ENCODE measurements at regions not wholly inside any gene's neighbourhood (a gene's known extent, or its start where the extent isn't known, plus 50 kb on each side); places are given as distances from the start of the nearest gene placed in this dataset.

- TF ChIP-seq CTCF (IDR thresholded peaks at IDR 0.05), result no peak
- no peak for TF ChIP-seq POLR2A (IDR thresholded peaks at IDR 0.05)
- no peaks in the 10 kb centered on the region for H3K9me3 ChIP-seq
- H3K4me3 ChIP-seq (replicated peaks in 1 of 3), result no peak overlapping the region
- no peak for DNase-seq
- H3K4me1 ChIP-seq, result no peaks in the 10 kb centered on the region
- H3K27me3 ChIP-seq, result no peaks in the 10 kb centered on the region
- 66 to 78% methylated on average over 6 of the region's 8 CpGs for WGBS, 2 donors
- no peak overlapping the region for H3K27ac ChIP-seq
- H3K36me3 ChIP-seq, result no peaks in the 10 kb centered on the region
- intact Hi-C loops (cut with DNase I), result no loop called here
Observed at GRCh38 chrX:155774387-155774786, 106.8 kb upstream of the VAMP7 start.

GRCh38 chrX:155767876-155768769, 113.0 kb upstream of the VAMP7 start:
- WGBS, 2 donors, result 37 to 67% methylated on average over 21 to 24 of the region's 24 CpGs
- H3K27ac ChIP-seq, result no peak overlapping the region
- no peak overlapping the region for H3K4me3 ChIP-seq (replicated peaks in 1 of 3)

GRCh38 chrX:155767051-155767875, 113.9 kb upstream of the VAMP7 start:
- Histone ChIP-seq H3K4me3 (replicated peaks in 1 of 3) (peak overlapping the region in 1 of 3 donors; percentile 28), H3K9me3 (no peaks in the 10 kb centered on the region), H3K36me3 (no peaks in the 10 kb centered on the region), H3K4me1 (no peaks in the 10 kb centered on the region), H3K27ac (peak overlapping the region in 2 of 3 donors; percentile 17 to 39), H3K27me3 (no peaks in the 10 kb centered on the region)
- intact Hi-C loops (cut with DNase I), result no loop called here
- WGBS, 2 donors, result 29 to 43% methylated on average over 19 of the region's 19 CpGs
- TF ChIP-seq CTCF (IDR thresholded peaks at IDR 0.05), result no peak
- TF ChIP-seq POLR2A (IDR thresholded peaks at IDR 0.05), result peak in 1 of 2 donors; percentile 38
- DNase-seq, result peak; percentile 51 to 62

More at GRCh38 chrX:155767876-155768769, 113.0 kb upstream of the VAMP7 start:
- intact Hi-C loops (cut with DNase I), result no loop called here
- H3K9me3 ChIP-seq, result no peaks in the 10 kb centered on the region
- H3K4me1 ChIP-seq, result no peaks in the 10 kb centered on the region
- no peak for TF ChIP-seq CTCF (IDR thresholded peaks at IDR 0.05)
- TF ChIP-seq POLR2A (IDR thresholded peaks at IDR 0.05), result no peak
- DNase-seq, result no peak
- H3K36me3 ChIP-seq, result no peaks in the 10 kb centered on the region
- H3K27me3 ChIP-seq, result no peaks in the 10 kb centered on the region

- Histone ChIP-seq H3K27ac (no peak overlapping the region), H3K4me3 (replicated peaks in 1 of 3) (no peak overlapping the region), H3K9me3 (no peaks in the 10 kb centered on the region), H3K27me3 (no peaks in the 10 kb centered on the region), H3K4me1 (no peaks in the 10 kb centered on the region), H3K36me3 (no peaks in the 10 kb centered on the region)
- intact Hi-C loops (cut with DNase I), result no loop called here
- no peak for DNase-seq
- WGBS, 2 donors, result 53% methylated on average over 1 of the region's 1 CpG
- TF ChIP-seq CTCF (IDR thresholded peaks at IDR 0.05) (no peak), POLR2A (IDR thresholded peaks at IDR 0.05) (no peak)
Observed at GRCh38 chrX:155766321-155766720, 114.8 kb upstream of the VAMP7 start.

- Histone ChIP-seq H3K4me3 (replicated peaks in 1 of 3) (no peak overlapping the region), H3K27me3 (no peaks in the 10 kb centered on the region), H3K9me3 (no peaks in the 10 kb centered on the region), H3K36me3 (no peaks in the 10 kb centered on the region), H3K27ac (no peak overlapping the region), H3K4me1 (no peaks in the 10 kb centered on the region)
- no peak for DNase-seq
- TF ChIP-seq POLR2A (IDR thresholded peaks at IDR 0.05) (no peak), CTCF (IDR thresholded peaks at IDR 0.05) (no peak)
- intact Hi-C loops (cut with DNase I), result no loop called here
Observed at GRCh38 chrX:155761185-155761584, 120.0 kb upstream of the VAMP7 start.
